ENCODE measurements at regions not wholly inside any gene's neighbourhood (a gene's known extent, or its start where the extent isn't known, plus 50 kb on each side); places are given as distances from the start of the nearest gene placed in this dataset.

DNA sequence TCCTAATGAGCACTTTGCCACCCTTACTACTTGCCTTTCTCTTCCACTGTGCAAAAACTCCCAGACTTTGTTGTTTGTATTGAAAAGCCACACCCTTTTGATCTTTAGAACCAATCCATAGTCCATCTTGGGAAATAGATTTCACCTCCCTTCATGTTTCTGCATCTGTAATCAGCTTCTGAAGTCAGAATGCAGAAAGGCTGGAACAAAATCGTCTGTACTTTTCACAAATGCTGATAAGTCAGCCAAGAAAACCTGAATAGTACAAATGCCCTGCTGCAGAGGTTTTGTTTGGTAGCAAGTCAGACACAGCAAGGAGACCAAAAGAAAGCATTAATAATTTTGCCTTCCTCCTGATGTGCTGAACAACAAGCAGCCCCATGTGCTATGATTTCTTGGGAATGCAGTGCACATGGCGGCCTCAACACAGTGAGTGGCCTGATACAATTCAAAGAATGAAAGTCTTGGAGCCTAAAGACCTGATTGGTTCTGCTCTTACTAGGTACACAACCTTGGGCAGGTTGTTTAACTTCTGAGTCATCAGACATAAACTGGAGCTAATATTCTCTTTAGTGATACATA, 59.2 kb upstream of the STK32A start:
- TF ChIP-seq, protein P1, sequence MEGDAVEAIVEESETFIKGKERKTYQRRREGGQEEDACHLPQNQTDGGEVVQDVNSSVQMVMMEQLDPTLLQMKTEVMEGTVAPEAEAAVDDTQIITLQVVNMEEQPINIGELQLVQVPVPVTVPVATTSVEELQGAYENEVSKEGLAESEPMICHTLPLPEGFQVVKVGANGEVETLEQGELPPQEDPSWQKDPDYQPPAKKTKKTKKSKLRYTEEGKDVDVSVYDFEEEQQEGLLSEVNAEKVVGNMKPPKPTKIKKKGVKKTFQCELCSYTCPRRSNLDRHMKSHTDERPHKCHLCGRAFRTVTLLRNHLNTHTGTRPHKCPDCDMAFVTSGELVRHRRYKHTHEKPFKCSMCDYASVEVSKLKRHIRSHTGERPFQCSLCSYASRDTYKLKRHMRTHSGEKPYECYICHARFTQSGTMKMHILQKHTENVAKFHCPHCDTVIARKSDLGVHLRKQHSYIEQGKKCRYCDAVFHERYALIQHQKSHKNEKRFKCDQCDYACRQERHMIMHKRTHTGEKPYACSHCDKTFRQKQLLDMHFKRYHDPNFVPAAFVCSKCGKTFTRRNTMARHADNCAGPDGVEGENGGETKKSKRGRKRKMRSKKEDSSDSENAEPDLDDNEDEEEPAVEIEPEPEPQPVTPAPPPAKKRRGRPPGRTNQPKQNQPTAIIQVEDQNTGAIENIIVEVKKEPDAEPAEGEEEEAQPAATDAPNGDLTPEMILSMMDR (IDR thresholded peaks at IDR 0.05; ENCODE audit: low read depth, low read length): no peak
- no peak overlapping the region for H3K4me3 ChIP-seq (ENCODE audit: low read depth, low read length)

DNA sequence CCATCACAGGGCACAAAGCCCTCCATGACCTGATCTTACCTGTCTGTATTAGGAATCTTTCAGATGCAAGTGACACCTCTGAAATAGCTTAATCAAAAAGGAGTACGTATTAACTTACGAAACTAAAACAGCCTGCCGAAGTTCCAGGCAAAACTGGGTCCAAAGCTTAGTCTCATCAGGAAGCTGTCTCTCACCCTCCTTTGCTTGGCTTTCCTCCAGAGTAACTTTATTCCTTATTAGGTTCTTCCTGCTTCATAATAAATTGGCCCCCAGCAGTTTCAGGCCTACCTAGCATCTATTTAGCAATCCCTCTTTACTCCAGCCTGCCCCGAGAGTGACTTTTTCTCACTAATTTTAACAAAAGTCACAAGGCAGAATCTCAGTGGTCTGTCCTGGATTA, 58.4 kb upstream of the STK32A start:
- no peak overlapping the region for H3K4me3 ChIP-seq (ENCODE audit: low read depth, low read length)

DNA sequence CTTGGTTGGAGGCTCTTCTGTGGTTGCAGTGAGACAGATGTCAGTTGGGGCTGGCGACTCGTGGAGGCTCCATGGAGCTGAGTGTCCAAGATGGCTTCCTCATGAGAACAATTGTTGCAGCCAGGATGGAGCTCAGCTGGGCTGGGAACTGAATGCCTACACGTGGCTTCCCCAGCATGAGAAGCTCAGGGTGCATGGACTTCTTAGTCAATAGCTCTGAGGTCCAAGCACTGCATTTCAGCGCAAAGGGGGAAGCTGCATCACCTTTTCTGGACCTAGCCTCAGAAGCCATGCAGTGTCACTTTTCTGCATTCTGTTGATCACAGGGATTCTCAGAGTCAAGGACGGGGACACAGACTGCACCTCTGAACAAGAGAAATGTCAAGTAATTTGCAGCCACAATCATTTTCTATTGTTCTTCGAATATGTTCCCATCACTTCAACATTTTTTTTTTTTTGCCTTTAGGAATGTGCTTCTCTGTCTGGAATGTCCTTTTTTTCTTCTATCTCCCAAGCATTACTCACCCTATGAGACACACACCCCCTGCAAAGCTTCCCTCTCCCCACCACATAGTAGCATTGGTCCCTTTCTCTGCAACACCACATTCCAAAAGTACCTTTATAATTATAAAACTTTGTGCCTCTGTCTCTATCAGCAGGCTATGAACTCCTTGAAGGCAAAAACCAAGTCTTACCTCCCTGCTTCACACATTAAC, 57.5 kb upstream of the STK32A start:
- H3K4me3 ChIP-seq (ENCODE audit: low read depth, low read length): no peak overlapping the region
- TF ChIP-seq, protein P1 (IDR thresholded peaks at IDR 0.05; ENCODE audit: low read depth, low read length): no peak

More for the DNA sequence above, 58.4 kb upstream of the STK32A start:
- TF ChIP-seq, protein P1 (IDR thresholded peaks at IDR 0.05; ENCODE audit: low read depth, low read length): no peak

DNA sequence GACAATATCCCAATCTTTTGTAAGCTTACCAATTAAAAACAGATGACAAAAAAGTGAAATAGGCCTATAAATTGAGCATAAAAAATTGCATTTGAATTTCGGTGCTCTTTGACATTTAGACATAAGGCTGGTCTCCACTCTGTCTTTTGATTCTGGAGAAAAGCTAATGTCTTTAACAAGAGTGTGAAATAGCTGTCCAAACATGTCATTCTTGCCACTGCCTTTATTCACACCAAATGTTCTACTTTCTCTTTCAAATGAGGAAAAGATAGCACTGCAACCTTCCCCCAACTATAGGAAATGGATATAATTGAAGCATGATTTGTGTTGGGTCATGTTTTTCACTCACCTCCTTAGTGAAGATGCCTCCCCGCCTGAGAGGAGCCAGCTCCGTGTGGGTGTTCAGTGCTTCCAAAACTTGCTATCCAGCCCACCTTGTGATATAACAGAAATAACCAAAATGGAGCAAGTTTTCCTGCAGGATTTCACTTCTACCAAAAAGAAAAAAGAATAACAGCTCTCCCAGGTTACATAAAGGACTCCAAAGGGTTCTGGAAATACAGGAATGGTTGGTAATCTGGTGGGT, 55.2 kb upstream of the STK32A start:
- TF ChIP-seq, protein P1 (IDR thresholded peaks at IDR 0.05; ENCODE audit: low read depth, low read length): no peak
- no peak overlapping the region for H3K4me3 ChIP-seq (ENCODE audit: low read depth, low read length)

DNA sequence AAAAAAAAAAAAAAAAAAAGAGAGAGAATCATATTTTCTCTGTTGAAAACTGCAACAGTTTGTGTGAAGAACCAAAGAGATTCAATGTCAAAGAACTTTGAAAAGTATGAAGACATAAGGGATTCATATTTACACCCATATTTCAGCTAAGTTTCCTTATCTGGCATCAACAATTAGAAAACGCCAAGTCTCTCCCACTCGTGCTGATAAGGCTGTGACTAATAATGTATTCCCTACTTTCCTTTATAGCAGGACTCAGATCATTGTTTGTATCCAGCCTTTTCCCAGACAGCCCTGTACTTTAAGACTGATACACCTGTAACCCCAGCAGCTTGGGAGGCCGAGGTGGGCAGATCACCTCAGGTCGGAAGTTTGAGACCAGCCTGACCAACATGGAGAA, 54.1 kb upstream of the STK32A start:
- TF ChIP-seq, protein P1 (IDR thresholded peaks at IDR 0.05; ENCODE audit: low read depth, low read length): no peak
- no peak overlapping the region for H3K4me3 ChIP-seq (ENCODE audit: low read depth, low read length)
